ENCODE measurements at regions not wholly inside any gene's neighbourhood (a gene's known extent, or its start where the extent isn't known, plus 50 kb on each side); places are given as distances from the start of the nearest gene placed in this dataset.

GRCh38 chr1:199725002-199725565 is 302.4 kb upstream of the NR5A2 start:
- TF ChIP-seq EZH2 (IDR thresholded peaks at IDR 0.05; ENCODE audit: borderline replicate concordance, low read depth, low read length, severe bottlenecking) (no peak), CTCF (IDR thresholded peaks at IDR 0.05; ENCODE audit: borderline replicate concordance, extremely low read depth, low read length, poor library complexity, severe bottlenecking) (no peak)
- ATAC-seq (ENCODE audit: insufficient read depth, low read depth): no peak
- H3K27ac ChIP-seq (ENCODE audit: low read length): no peak overlapping the region
- DNase-seq: no peak
- no peak overlapping the region for H3K4me3 ChIP-seq (ENCODE audit: low read depth in 1 of 2, low read length in 2 of 2)
- no peaks in the 10 kb centered on the region for H3K79me2 ChIP-seq (ENCODE audit: insufficient read depth, low read length)
- H3K4me2 ChIP-seq (ENCODE audit: insufficient read depth, low read length): no peak overlapping the region
- peaks cover 23% of the 10 kb centered on the region for H3K27me3 ChIP-seq (ENCODE audit: insufficient read depth, low read length, poor library complexity)
- H4K20me1 ChIP-seq (ENCODE audit: insufficient read depth, low read length): no peaks in the 10 kb centered on the region
- no peaks in the 10 kb centered on the region for H3K36me3 ChIP-seq (ENCODE audit: insufficient read depth, low read length)
- H3K9ac ChIP-seq (ENCODE audit: low read depth, low read length): no peak overlapping the region
- H3K4me1 ChIP-seq (ENCODE audit: insufficient read depth, low read length): no peaks in the 10 kb centered on the region
- no peak overlapping the region for H2AFZ ChIP-seq (ENCODE audit: low read depth, low read length)
- H3K9me3 ChIP-seq (ENCODE audit: insufficient read depth, low read length, severe bottlenecking): no peaks in the 10 kb centered on the region

DNA sequence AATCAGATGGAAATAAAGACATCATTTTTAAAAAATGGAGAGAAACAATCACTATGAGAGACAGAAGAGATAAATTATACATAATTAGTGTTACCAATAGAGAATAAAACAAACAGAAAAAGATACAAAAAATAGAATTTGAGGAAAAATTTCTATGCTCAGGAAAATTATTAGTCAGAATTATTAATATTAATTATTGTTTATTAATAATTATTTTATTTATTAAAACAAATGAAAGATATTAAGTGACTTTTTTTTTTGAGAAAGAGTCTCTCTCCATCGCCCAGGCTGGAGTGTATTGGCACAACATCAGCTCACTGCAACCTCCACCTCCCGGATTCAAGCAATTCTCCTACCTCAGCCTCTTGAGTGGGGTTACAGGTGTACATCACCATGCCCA is 299.8 kb upstream of the NR5A2 start:
- H3K36me3 ChIP-seq (ENCODE audit: insufficient read depth, low read length): no peaks in the 10 kb centered on the region
- no peak for ATAC-seq (ENCODE audit: insufficient read depth, low read depth)
- H3K9ac ChIP-seq (ENCODE audit: low read depth, low read length): no peak overlapping the region
- no peak overlapping the region for H3K27ac ChIP-seq (ENCODE audit: low read length)
- no peaks in the 10 kb centered on the region for H3K4me1 ChIP-seq (ENCODE audit: insufficient read depth, low read length)
- H4K20me1 ChIP-seq (ENCODE audit: insufficient read depth, low read length): no peaks in the 10 kb centered on the region
- H3K4me3 ChIP-seq (ENCODE audit: low read depth in 1 of 2, low read length in 2 of 2): no peak overlapping the region
- peaks cover 18% of the 10 kb centered on the region for H3K27me3 ChIP-seq (ENCODE audit: insufficient read depth, low read length, poor library complexity)
- no peak overlapping the region for H2AFZ ChIP-seq (ENCODE audit: low read depth, low read length)
- H3K79me2 ChIP-seq (ENCODE audit: insufficient read depth, low read length): no peaks in the 10 kb centered on the region
- no peak for DNase-seq
- H3K9me3 ChIP-seq (ENCODE audit: insufficient read depth, low read length, severe bottlenecking): no peaks in the 10 kb centered on the region
- TF ChIP-seq CTCF (IDR thresholded peaks at IDR 0.05; ENCODE audit: borderline replicate concordance, extremely low read depth, low read length, poor library complexity, severe bottlenecking) (no peak), EZH2 (IDR thresholded peaks at IDR 0.05; ENCODE audit: borderline replicate concordance, low read depth, low read length, severe bottlenecking) (no peak)
- H3K4me2 ChIP-seq (ENCODE audit: insufficient read depth, low read length): no peak overlapping the region

DNA sequence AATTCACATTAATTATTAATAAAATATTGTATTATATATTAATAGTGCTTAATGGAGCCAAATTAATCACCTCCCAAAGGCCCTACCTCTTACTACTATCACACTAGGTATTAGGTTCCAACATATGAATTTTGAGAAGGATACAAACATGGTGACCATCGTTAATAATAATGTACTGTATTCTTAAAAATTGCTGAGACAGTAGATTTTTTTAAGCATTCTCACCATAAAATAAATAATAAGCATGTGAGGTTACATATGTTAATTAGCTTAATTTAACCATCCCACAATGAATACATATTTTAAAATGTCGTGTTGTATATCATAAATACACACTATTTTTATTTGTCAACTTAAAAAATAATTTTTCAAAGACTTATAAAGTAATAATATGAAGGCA is 299.2 kb upstream of the NR5A2 start:
- Histone ChIP-seq H3K9ac (ENCODE audit: low read depth, low read length) (no peak overlapping the region), H3K4me2 (ENCODE audit: insufficient read depth, low read length) (no peak overlapping the region), H3K27ac (ENCODE audit: low read length) (no peak overlapping the region), H3K4me3 (ENCODE audit: low read depth in 1 of 2, low read length in 2 of 2) (no peak overlapping the region), H3K4me1 (ENCODE audit: insufficient read depth, low read length) (no peaks in the 10 kb centered on the region), H3K79me2 (ENCODE audit: insufficient read depth, low read length) (no peaks in the 10 kb centered on the region), H2AFZ (ENCODE audit: low read depth, low read length) (no peak overlapping the region), H3K9me3 (ENCODE audit: insufficient read depth, low read length, severe bottlenecking) (no peaks in the 10 kb centered on the region), H3K27me3 (ENCODE audit: insufficient read depth, low read length, poor library complexity) (peaks cover 18% of the 10 kb centered on the region), H4K20me1 (ENCODE audit: insufficient read depth, low read length) (no peaks in the 10 kb centered on the region), H3K36me3 (ENCODE audit: insufficient read depth, low read length) (no peaks in the 10 kb centered on the region)
- TF ChIP-seq CTCF (IDR thresholded peaks at IDR 0.05; ENCODE audit: borderline replicate concordance, extremely low read depth, low read length, poor library complexity, severe bottlenecking): no peak
- TF ChIP-seq EZH2 (IDR thresholded peaks at IDR 0.05; ENCODE audit: borderline replicate concordance, low read depth, low read length, severe bottlenecking): no peak
- no peak for DNase-seq
- no peak for ATAC-seq (ENCODE audit: insufficient read depth, low read depth)

GRCh38 chr1:199733125-199733524 is 294.4 kb upstream of the NR5A2 start:
- ATAC-seq (ENCODE audit: insufficient read depth, low read depth): no peak
- H3K4me2 ChIP-seq (ENCODE audit: insufficient read depth, low read length): no peak overlapping the region
- no peaks in the 10 kb centered on the region for H4K20me1 ChIP-seq (ENCODE audit: insufficient read depth, low read length)

More at GRCh38 chr1:199733125-199733524, 294.4 kb upstream of the NR5A2 start:
- H2AFZ ChIP-seq (ENCODE audit: low read depth, low read length): no peak overlapping the region
- no peaks in the 10 kb centered on the region for H3K9me3 ChIP-seq (ENCODE audit: insufficient read depth, low read length, severe bottlenecking)
- no peak overlapping the region for H3K9ac ChIP-seq (ENCODE audit: low read depth, low read length)
- H3K79me2 ChIP-seq (ENCODE audit: insufficient read depth, low read length): no peaks in the 10 kb centered on the region
- no peaks in the 10 kb centered on the region for H3K36me3 ChIP-seq (ENCODE audit: insufficient read depth, low read length)
- H3K27ac ChIP-seq (ENCODE audit: low read length): no peak overlapping the region
- no peak overlapping the region for H3K4me3 ChIP-seq (ENCODE audit: low read depth in 1 of 2, low read length in 2 of 2)
- DNase-seq: no peak
- TF ChIP-seq CTCF (IDR thresholded peaks at IDR 0.05; ENCODE audit: borderline replicate concordance, extremely low read depth, low read length, poor library complexity, severe bottlenecking) (no peak), EZH2 (IDR thresholded peaks at IDR 0.05; ENCODE audit: borderline replicate concordance, low read depth, low read length, severe bottlenecking) (no peak)
- no peaks in the 10 kb centered on the region for H3K27me3 ChIP-seq (ENCODE audit: insufficient read depth, low read length, poor library complexity)
- no peaks in the 10 kb centered on the region for H3K4me1 ChIP-seq (ENCODE audit: insufficient read depth, low read length)

Data from DND-41 (cell line).